GM12878 (cell line): ENCODE measurements at regions not wholly inside any gene's neighbourhood (a gene's known extent, or its start where the extent isn't known, plus 50 kb on each side); places are given as distances from the start of the nearest gene placed in this dataset.

ENCODE experiments used
- ATAC-seq: fragments of 200-7000 bp; cut with Tn5 transposase; 3 replicates; pipeline ENCODE4 v1.9.1; 2020; ENCODE audit warnings: mild to moderate bottlenecking, moderate library complexity
- BruUV-seq: library from RNA; stranded (reverse); fragments of 400-500 nt; replicated peaks from 2 replicates; lab custom pipeline; 2021; lab: Mats Ljungman, UMichigan
- CTCF ChIA-PET: fragments of 300-600 bp; sonication (Branson Sonifier 250); formaldehyde crosslinking; extraction: SDS; loops from one replicate; lab custom pipeline; 2021; ENCODE audit warnings: inconsistent platforms; lab: Yijun Ruan, JAX
- POLR2A ChIA-PET: fragments of 350-600 bp; formaldehyde crosslinking; extraction: SDS; loops from one replicate; lab custom pipeline; 2021; ENCODE audit warnings: inconsistent platforms; lab: Charles Lee
- RAD21 ChIA-PET: fragments of 300-600 bp; sonication (Branson Sonifier 250); formaldehyde crosslinking; loops from one replicate; lab custom pipeline; 2023; ENCODE audit warnings: antibody characterized with exemption; ENCODE audit not compliant: unreplicated experiment; lab: Charles Lee
- SMC1A ChIA-PET: fragments of 300-600 bp; sonication (Branson Sonifier 250); formaldehyde crosslinking; loops from one replicate; lab custom pipeline; 2023; ENCODE audit not compliant: unreplicated experiment, uncharacterized antibody; lab: Charles Lee
- DNase-seq: peaks from one replicate; pipeline ENCODE4 v3.0.0-alpha.2; 2011; ENCODE audit warnings: low read depth, low spot score
- FAIRE-seq: peaks from 3 replicates; lab custom pipeline; 2011; peaks lifted over from hg19 to GRCh38; lab: Jason Lieb, UNC
- H2AFZ ChIP-seq: 2 replicates; pipeline ENCODE4 v1.6.0; 2011; ENCODE audit warnings: low read depth, low read length, control low read depth; ENCODE audit not compliant: control insufficient read depth
- H3K27ac ChIP-seq: 2 replicates; pipeline ENCODE4 v1.5.1; 2011; ENCODE audit warnings: control low read depth; ENCODE audit not compliant: control insufficient read depth, insufficient read depth
- H3K27me3 ChIP-seq, 2 experiments: replicated peaks in 1 of 2; 2 replicates each; pipeline versions ENCODE4 v1.6.0 to v1.6.1; 2011; ENCODE audit warnings: low read length in 1 of 2; ENCODE audit not compliant: control insufficient read depth in 2 of 2, insufficient read depth in 2 of 2
- H3K36me3 ChIP-seq, 2 experiments: 2 replicates each; pipeline ENCODE4 v1.5.1; 2011; ENCODE audit warnings: low read length in 1 of 2; ENCODE audit not compliant: control insufficient read depth in 2 of 2, insufficient read depth in 2 of 2
- H3K4me1 ChIP-seq: 2 replicates; pipeline ENCODE4 v1.6.1; 2011; ENCODE audit warnings: mild to moderate bottlenecking, low read length, moderate library complexity, mixed read lengths; ENCODE audit not compliant: control insufficient read depth, insufficient read depth
- H3K4me2 ChIP-seq: 2 replicates; pipeline ENCODE4 v1.6.0; 2011; ENCODE audit warnings: control low read depth; ENCODE audit not compliant: control insufficient read depth, insufficient read depth
- H3K4me3 ChIP-seq: fragments of 200-600 bp; sonication (generic); 2 replicates; pipeline ENCODE4 v1.5.1; 2016
- H3K79me2 ChIP-seq: 2 replicates; pipeline ENCODE4 v1.6.0; 2011; ENCODE audit warnings: low read length; ENCODE audit not compliant: control insufficient read depth, insufficient read depth
- H3K9ac ChIP-seq: 2 replicates; pipeline ENCODE4 v1.8.0; 2011; ENCODE audit warnings: low read length, control low read depth, mixed read lengths; ENCODE audit not compliant: control insufficient read depth, insufficient read depth
- H3K9me3 ChIP-seq: replicated peaks from 3 replicates; pipeline ENCODE4 v1.5.1; 2011; ENCODE audit warnings: mild to moderate bottlenecking, low read length; ENCODE audit not compliant: control insufficient read depth, insufficient read depth
- H4K20me1 ChIP-seq: 2 replicates; pipeline ENCODE4 v1.6.0; 2011; ENCODE audit not compliant: control insufficient read depth, insufficient read depth
- BACH1 ChIP-seq: fragments of 450-650 bp; IDR thresholded peaks from 2 replicates; pipeline ENCODE4 v1.6.1; 2017; ENCODE audit warnings: mild to moderate bottlenecking, borderline replicate concordance
- BCL11A ChIP-seq: IDR thresholded peaks from 2 replicates; pipeline ENCODE4 v1.6.1; 2011; ENCODE audit warnings: low read depth, low read length
- BHLHE40 ChIP-seq, 2 experiments: fragments of 450-650 bp in 1 of 2; IDR thresholded peaks; 2 replicates each; pipeline ENCODE4 v1.6.1; 2011 to 2017; ENCODE audit warnings: low read depth in 2 of 2, borderline replicate concordance in 1 of 2, improper control_type of control experiment in 1 of 2, low read length in 1 of 2, mild to moderate bottlenecking in 1 of 2
- CHD4 ChIP-seq: fragments of 200-600 bp; sonication (generic); IDR thresholded peaks from 2 replicates; pipeline ENCODE4 v1.6.1; 2016; ENCODE audit warnings: mild to moderate bottlenecking
- EED ChIP-seq: sonication (generic); IDR thresholded peaks from 2 replicates; pipeline ENCODE4 v1.6.1; 2016; ENCODE audit warnings: antibody characterized with exemption, low read depth
- GATAD2B ChIP-seq: fragments of 450-650 bp; conservative IDR thresholded peaks from 2 replicates; pipeline ENCODE4 v1.6.1; 2017; ENCODE audit warnings: low read depth, mild to moderate bottlenecking, moderate library complexity
- IKZF2 ChIP-seq, 2 experiments: fragments of 450-650 bp; IDR thresholded peaks; 2 replicates each; pipeline ENCODE4 v1.6.1; 2017; ENCODE audit warnings: mild to moderate bottlenecking in 2 of 2, moderate library complexity in 2 of 2
- MTA2 ChIP-seq: fragments of 450-650 bp; IDR thresholded peaks from 2 replicates; pipeline ENCODE4 v1.6.1; 2016; ENCODE audit warnings: low read depth, mild to moderate bottlenecking, moderate library complexity
- NFYB ChIP-seq: IDR thresholded peaks from 2 replicates; pipeline ENCODE4 v1.6.1; 2011; ENCODE audit warnings: low read depth, mild to moderate bottlenecking, low read length, improper control_type of control experiment, moderate library complexity; ENCODE audit not compliant: insufficient read depth
- RBBP5 ChIP-seq: fragments of 200-600 bp; sonication (generic); conservative IDR thresholded peaks from 2 replicates; pipeline ENCODE4 v1.6.1; 2016
- SMC3 ChIP-seq: IDR thresholded peaks from 2 replicates; pipeline ENCODE4 v1.6.1; 2011; ENCODE audit warnings: low read length, improper control_type of control experiment, borderline replicate concordance
- STAT3 ChIP-seq: IDR thresholded peaks from 2 replicates; pipeline ENCODE4 v1.6.1; 2011; ENCODE audit warnings: low read depth, low read length, improper control_type of control experiment
- TCF7 ChIP-seq: IDR thresholded peaks from 2 replicates; pipeline ENCODE4 v1.6.1; 2014; ENCODE audit warnings: antibody characterized with exemption, borderline replicate concordance
- YBX1 ChIP-seq: fragments of 450-650 bp; IDR thresholded peaks from 2 replicates; pipeline ENCODE4 v1.6.1; 2016; ENCODE audit warnings: antibody characterized with exemption
- ZNF217 ChIP-seq: fragments of 450-650 bp; IDR thresholded peaks from 2 replicates; pipeline ENCODE4 v1.6.1; 2017; ENCODE audit warnings: antibody characterized with exemption, mild to moderate bottlenecking
- ZNF384 ChIP-seq: IDR thresholded peaks from 2 replicates; pipeline ENCODE4 v1.6.1; 2012; ENCODE audit warnings: low read depth, mild to moderate bottlenecking, low read length, improper control_type of control experiment, borderline replicate concordance
- ZZZ3 ChIP-seq: IDR thresholded peaks from 2 replicates; pipeline ENCODE4 v1.6.1; 2011; ENCODE audit warnings: low read depth; ENCODE audit not compliant: control insufficient read depth, insufficient read length
- whole genome bisulfite sequencing: methylation state at CpG from one replicate; pipeline ENCODE4 v1.1.6; 2016; ENCODE audit warnings: low lambda C conversion rate; ENCODE audit not compliant: insufficient replicate concordance, insufficient coverage; ENCODE audit errors: missing lambda C conversion rate; 5-methylcytosine and 5-hydroxymethylcytosine counted together
- in situ Hi-C: fragments of 300-500 bp; cut with MboI; formaldehyde crosslinking; loops from 9 replicates; pipeline ENCODE4 v1.14.3; 2018; ENCODE audit warnings: mixed read lengths
- intact Hi-C: fragments of 100-400 bp; cut with micrococcal nuclease; formaldehyde crosslinking; loops from one replicate; pipeline ENCODE4 v1.14.2; 2022; ENCODE audit not compliant: unreplicated experiment
- TF ChIP-seq, protein P1 (sequence below), 3 experiments: IDR thresholded peaks in 2 of 3; conservative IDR thresholded peaks in 1 of 3; 2 replicates each; pipeline ENCODE4 v1.5.1; 2011; ENCODE audit warnings: low read depth in 3 of 3, low read length in 3 of 3, mild to moderate bottlenecking in 3 of 3, control low read depth in 2 of 3, moderate library complexity in 2 of 3, inconsistent platforms in 1 of 3, mixed read lengths in 1 of 3; ENCODE audit not compliant: control insufficient read depth in 2 of 3, insufficient read depth in 1 of 3; ENCODE audit errors: extremely low read depth in 1 of 3
- TF ChIP-seq, protein P2 (sequence below): IDR thresholded peaks from 2 replicates; pipeline ENCODE4 v1.6.1; 2012; ENCODE audit warnings: low read depth, low read length, improper control_type of control experiment
- TF ChIP-seq, protein P3 (sequence below): IDR thresholded peaks from 2 replicates; pipeline ENCODE4 v1.6.1; 2012; ENCODE audit warnings: low read depth, low read length, improper control_type of control experiment

GRCh38 chr5:44002381-44002901, 386.8 kb downstream of the FGF10 start (continued):
- TF ChIP-seq CHD4 (no peak), MTA2 (no peak), GATAD2B (no peak), BHLHE40 (IDR thresholded peaks at IDR 0.05; ENCODE audit: borderline replicate concordance in 1 of 2, low read depth in 2 of 2, low read length in 1 of 2) (no peak), BCL11A (no peak), IKZF2 (IDR thresholded peaks at IDR 0.05) (no peak), ZZZ3 (no peak)
- TF ChIP-seq, protein P1, sequence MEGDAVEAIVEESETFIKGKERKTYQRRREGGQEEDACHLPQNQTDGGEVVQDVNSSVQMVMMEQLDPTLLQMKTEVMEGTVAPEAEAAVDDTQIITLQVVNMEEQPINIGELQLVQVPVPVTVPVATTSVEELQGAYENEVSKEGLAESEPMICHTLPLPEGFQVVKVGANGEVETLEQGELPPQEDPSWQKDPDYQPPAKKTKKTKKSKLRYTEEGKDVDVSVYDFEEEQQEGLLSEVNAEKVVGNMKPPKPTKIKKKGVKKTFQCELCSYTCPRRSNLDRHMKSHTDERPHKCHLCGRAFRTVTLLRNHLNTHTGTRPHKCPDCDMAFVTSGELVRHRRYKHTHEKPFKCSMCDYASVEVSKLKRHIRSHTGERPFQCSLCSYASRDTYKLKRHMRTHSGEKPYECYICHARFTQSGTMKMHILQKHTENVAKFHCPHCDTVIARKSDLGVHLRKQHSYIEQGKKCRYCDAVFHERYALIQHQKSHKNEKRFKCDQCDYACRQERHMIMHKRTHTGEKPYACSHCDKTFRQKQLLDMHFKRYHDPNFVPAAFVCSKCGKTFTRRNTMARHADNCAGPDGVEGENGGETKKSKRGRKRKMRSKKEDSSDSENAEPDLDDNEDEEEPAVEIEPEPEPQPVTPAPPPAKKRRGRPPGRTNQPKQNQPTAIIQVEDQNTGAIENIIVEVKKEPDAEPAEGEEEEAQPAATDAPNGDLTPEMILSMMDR (IDR thresholded peaks at IDR 0.05 in 2 of 3, conservative IDR thresholded peaks at IDR 0.05 in 1 of 3; ENCODE audit: control insufficient read depth in 2 of 3, extremely low read depth in 1 of 3, insufficient read depth in 1 of 3, low read depth in 3 of 3, low read length in 3 of 3) = no peak
- TF ChIP-seq, protein P2, sequence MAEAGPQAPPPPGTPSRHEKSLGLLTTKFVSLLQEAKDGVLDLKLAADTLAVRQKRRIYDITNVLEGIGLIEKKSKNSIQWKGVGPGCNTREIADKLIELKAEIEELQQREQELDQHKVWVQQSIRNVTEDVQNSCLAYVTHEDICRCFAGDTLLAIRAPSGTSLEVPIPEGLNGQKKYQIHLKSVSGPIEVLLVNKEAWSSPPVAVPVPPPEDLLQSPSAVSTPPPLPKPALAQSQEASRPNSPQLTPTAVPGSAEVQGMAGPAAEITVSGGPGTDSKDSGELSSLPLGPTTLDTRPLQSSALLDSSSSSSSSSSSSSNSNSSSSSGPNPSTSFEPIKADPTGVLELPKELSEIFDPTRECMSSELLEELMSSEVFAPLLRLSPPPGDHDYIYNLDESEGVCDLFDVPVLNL = no peak

- WGBS = 0% methylated on average over 2 of the region's 2 CpGs
- POLR2A ChIA-PET = no interaction called here
- H3K4me2 ChIP-seq = no peak overlapping the region
- H3K9ac ChIP-seq = no peak overlapping the region
- no peaks in the 10 kb centered on the region for H4K20me1 ChIP-seq
- H3K27ac ChIP-seq = no peak overlapping the region
- H3K79me2 ChIP-seq = no peaks in the 10 kb centered on the region
- FAIRE-seq = no peak
- intact Hi-C loops (no loop called here), in situ Hi-C loops (no loop called here)
- no TSS peak for BruUV-seq
- no peak overlapping the region for H3K4me3 ChIP-seq
- no peak for ATAC-seq
- SMC1A ChIA-PET = no interaction called here
- no peaks in the 10 kb centered on the region for H3K36me3 ChIP-seq
- H3K27me3 ChIP-seq = no peaks in the 10 kb centered on the region
- CTCF ChIA-PET = no interaction called here
- no peak overlapping the region for H2AFZ ChIP-seq
- RAD21 ChIA-PET = no interaction called here
- no peak for DNase-seq
- H3K4me1 ChIP-seq = no peaks in the 10 kb centered on the region
- H3K9me3 ChIP-seq = no peaks in the 10 kb centered on the region
- TF ChIP-seq RBBP5 (no peak), STAT3 (no peak), TCF7 (no peak), ZNF384 (no peak), EED (no peak), SMC3 (no peak), ZNF217 (no peak), NFYB (no peak), BACH1 (no peak), YBX1 (no peak)
- TF ChIP-seq, protein P3, sequence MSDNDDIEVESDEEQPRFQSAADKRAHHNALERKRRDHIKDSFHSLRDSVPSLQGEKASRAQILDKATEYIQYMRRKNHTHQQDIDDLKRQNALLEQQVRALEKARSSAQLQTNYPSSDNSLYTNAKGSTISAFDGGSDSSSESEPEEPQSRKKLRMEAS = no peak
These were observed 387.4 kb downstream of the FGF10 start for GRCh38 chr5:44001675-44002380.
